ENCODE measurements at regions not wholly inside any gene's neighbourhood (a gene's known extent, or its start where the extent isn't known, plus 50 kb on each side); places are given as distances from the start of the nearest gene placed in this dataset.

DNA sequence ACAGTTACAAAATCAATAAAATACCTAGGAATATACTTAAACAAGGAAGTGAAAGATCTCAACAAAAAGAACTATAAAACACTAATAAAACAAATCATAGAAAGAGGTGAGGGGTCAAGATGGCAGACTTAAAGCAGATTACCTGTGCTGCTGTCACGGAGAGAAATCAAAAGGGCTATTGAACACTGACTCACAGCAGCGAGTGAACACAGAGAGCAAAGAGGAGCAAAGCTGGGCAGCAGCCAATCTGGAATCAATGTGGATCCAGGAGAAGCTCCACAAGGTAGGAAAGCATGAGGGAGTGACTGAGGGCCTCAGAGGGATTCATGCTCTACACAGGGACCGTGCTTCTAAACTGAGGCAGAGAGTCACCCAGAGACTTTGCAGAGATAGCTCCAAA is 562.0 kb upstream of the SEMA3D start:
- no peak for DNase-seq (ENCODE audit: low spot score)
- Histone ChIP-seq H3K27me3 (ENCODE audit: control insufficient read depth in 4 of 4, insufficient read depth in 4 of 4, low read length in 3 of 4) (no peaks in the 10 kb centered on the region), H3K9me3 (ENCODE audit: control insufficient read depth in 4 of 4, low read length in 3 of 4) (peaks cover 0 to 12% (median 2%) of the 10 kb centered on the region in 4 donors), H3K9ac (ENCODE audit: low read depth in 1 of 2, low read length in 2 of 2) (no peak overlapping the region), H3K27ac (ENCODE audit: low read depth in 1 of 2, low read length in 2 of 2) (no peak overlapping the region), H3K36me3 (ENCODE audit: control insufficient read depth in 4 of 4, insufficient read depth in 3 of 4, low read depth in 1 of 4, low read length in 3 of 4) (no peaks in the 10 kb centered on the region), H3K4me3 (ENCODE audit: low read depth in 1 of 3, low read length in 3 of 3) (no peak overlapping the region), H3K4me1 (ENCODE audit: control insufficient read depth in 4 of 4, insufficient read depth in 4 of 4, low read length in 3 of 4) (no peaks in the 10 kb centered on the region)
- no peak for TF ChIP-seq JUND (IDR thresholded peaks at IDR 0.05)
- no peak for TF ChIP-seq FOXA2 (IDR thresholded peaks at IDR 0.05)
- no peak for TF ChIP-seq FOXA1 (IDR thresholded peaks at IDR 0.05)
- no peak for TF ChIP-seq HNF4A (conservative IDR thresholded peaks at IDR 0.05)
- TF ChIP-seq, protein P1, sequence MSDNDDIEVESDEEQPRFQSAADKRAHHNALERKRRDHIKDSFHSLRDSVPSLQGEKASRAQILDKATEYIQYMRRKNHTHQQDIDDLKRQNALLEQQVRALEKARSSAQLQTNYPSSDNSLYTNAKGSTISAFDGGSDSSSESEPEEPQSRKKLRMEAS (IDR thresholded peaks at IDR 0.05) = no peak
- TF ChIP-seq HNF4G (IDR thresholded peaks at IDR 0.05) = no peak
- no peak for TF ChIP-seq TAF1 (conservative IDR thresholded peaks at IDR 0.05)
- TF ChIP-seq ATF3 (IDR thresholded peaks at IDR 0.05) = no peak
- no peak for TF ChIP-seq EGR1 (IDR thresholded peaks at IDR 0.05; ENCODE audit: low read depth in 2 of 2)
- TF ChIP-seq CTCF (IDR thresholded peaks at IDR 0.05; ENCODE audit: low read depth, low read length, missing input control) = no peak
- no peak for TF ChIP-seq RXRA (IDR thresholded peaks at IDR 0.05)
- no peak for TF ChIP-seq GABPA (IDR thresholded peaks at IDR 0.05 in 1 of 2, conservative IDR thresholded peaks at IDR 0.05 in 1 of 2)
- TF ChIP-seq YY1 (IDR thresholded peaks at IDR 0.05) = no peak
- TF ChIP-seq NR2F2 (IDR thresholded peaks at IDR 0.05) = no peak
- TF ChIP-seq, protein P2, sequence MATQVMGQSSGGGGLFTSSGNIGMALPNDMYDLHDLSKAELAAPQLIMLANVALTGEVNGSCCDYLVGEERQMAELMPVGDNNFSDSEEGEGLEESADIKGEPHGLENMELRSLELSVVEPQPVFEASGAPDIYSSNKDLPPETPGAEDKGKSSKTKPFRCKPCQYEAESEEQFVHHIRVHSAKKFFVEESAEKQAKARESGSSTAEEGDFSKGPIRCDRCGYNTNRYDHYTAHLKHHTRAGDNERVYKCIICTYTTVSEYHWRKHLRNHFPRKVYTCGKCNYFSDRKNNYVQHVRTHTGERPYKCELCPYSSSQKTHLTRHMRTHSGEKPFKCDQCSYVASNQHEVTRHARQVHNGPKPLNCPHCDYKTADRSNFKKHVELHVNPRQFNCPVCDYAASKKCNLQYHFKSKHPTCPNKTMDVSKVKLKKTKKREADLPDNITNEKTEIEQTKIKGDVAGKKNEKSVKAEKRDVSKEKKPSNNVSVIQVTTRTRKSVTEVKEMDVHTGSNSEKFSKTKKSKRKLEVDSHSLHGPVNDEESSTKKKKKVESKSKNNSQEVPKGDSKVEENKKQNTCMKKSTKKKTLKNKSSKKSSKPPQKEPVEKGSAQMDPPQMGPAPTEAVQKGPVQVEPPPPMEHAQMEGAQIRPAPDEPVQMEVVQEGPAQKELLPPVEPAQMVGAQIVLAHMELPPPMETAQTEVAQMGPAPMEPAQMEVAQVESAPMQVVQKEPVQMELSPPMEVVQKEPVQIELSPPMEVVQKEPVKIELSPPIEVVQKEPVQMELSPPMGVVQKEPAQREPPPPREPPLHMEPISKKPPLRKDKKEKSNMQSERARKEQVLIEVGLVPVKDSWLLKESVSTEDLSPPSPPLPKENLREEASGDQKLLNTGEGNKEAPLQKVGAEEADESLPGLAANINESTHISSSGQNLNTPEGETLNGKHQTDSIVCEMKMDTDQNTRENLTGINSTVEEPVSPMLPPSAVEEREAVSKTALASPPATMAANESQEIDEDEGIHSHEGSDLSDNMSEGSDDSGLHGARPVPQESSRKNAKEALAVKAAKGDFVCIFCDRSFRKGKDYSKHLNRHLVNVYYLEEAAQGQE (IDR thresholded peaks at IDR 0.05) = no peak
- TF ChIP-seq RAD21 (IDR thresholded peaks at IDR 0.05) = no peak
- TF ChIP-seq, protein P3, sequence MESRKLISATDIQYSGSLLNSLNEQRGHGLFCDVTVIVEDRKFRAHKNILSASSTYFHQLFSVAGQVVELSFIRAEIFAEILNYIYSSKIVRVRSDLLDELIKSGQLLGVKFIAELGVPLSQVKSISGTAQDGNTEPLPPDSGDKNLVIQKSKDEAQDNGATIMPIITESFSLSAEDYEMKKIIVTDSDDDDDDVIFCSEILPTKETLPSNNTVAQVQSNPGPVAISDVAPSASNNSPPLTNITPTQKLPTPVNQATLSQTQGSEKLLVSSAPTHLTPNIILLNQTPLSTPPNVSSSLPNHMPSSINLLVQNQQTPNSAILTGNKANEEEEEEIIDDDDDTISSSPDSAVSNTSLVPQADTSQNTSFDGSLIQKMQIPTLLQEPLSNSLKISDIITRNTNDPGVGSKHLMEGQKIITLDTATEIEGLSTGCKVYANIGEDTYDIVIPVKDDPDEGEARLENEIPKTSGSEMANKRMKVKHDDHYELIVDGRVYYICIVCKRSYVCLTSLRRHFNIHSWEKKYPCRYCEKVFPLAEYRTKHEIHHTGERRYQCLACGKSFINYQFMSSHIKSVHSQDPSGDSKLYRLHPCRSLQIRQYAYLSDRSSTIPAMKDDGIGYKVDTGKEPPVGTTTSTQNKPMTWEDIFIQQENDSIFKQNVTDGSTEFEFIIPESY (IDR thresholded peaks at IDR 0.05) = no peak
- no peak for TF ChIP-seq SP1 (IDR thresholded peaks at IDR 0.05)
- WGBS = 56% methylated on average over 3 of the region's 3 CpGs

Measured in liver (tissue), 8 donors.